Breast epithelium (tissue), 3 donors: ENCODE measurements at regions not wholly inside any gene's neighbourhood (a gene's known extent, or its start where the extent isn't known, plus 50 kb on each side); places are given as distances from the start of the nearest gene placed in this dataset.

Source experiments
- POLR2A ChIP-seq: fragments of 450-650 bp; IDR thresholded peaks from one replicate; pipeline ENCODE4 v1.6.1; 2016; ENCODE audit warnings: antibody characterized with exemption, mild to moderate bottlenecking, moderate library complexity
- POLR2AphosphoS5 ChIP-seq, 3 donors: sonication (generic); formaldehyde crosslinking; IDR thresholded peaks; one replicate each; pipeline ENCODE4 v1.6.1; 2017; ENCODE audit warnings: antibody characterized with exemption in 3 of 3

- TF ChIP-seq POLR2A (no peak), POLR2AphosphoS5 (IDR thresholded peaks at IDR 0.05) (no peak)
Measured at GRCh38 chr7:12957487-12957886, 270.1 kb downstream of the ARL4A start.
